ENCODE measurements at regions not wholly inside any gene's neighbourhood (a gene's known extent, or its start where the extent isn't known, plus 50 kb on each side); places are given as distances from the start of the nearest gene placed in this dataset.

DNA sequence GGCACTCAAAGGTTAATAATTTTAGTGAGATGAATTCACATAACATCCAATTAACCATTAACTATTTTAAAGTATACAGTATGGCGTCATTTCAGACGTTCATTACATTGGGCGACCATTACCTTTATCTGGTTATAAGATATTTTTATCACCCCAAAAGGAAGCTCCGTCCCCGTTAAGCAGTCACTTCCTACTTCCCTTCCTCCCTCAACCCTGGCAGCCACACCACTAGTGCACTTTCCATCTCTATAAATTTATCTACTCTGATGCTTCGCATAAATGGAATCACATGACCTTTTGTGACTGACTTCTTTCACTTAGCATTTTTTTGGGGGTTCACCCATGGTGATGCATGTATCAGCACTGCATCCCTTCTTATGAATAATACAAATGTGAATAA lies 168.3 kb upstream of the PUM3 start:
- no peak overlapping the region for H4K91ac ChIP-seq (ENCODE audit: low read length)
- no peak overlapping the region for H2BK5ac ChIP-seq (ENCODE audit: low read depth, low read length, poor library complexity, severe bottlenecking)
- DNase-seq, result no peak
- H3K18ac ChIP-seq (ENCODE audit: low read depth in 1 of 2, low read length in 2 of 2), result no peak overlapping the region
- no peak overlapping the region for H2AFZ ChIP-seq (ENCODE audit: low read depth, low read length)
- WGBS, result 93% methylated on average over 6 of the region's 6 CpGs
- H3K4me2 ChIP-seq (ENCODE audit: low read length, poor library complexity, severe bottlenecking), result no peak overlapping the region
- H3K9ac ChIP-seq (ENCODE audit: low read length), result no peak overlapping the region
- H3K4me1 ChIP-seq (ENCODE audit: control insufficient read depth, insufficient read depth, low read depth, low read length), result no peaks in the 10 kb centered on the region
- no peak overlapping the region for H2BK15ac ChIP-seq (ENCODE audit: low read depth, poor library complexity, severe bottlenecking)
- H3K14ac ChIP-seq (ENCODE audit: low read length in 2 of 2), result no peak overlapping the region
- H2AK5ac ChIP-seq (ENCODE audit: low read length, severe bottlenecking), result no peak overlapping the region
- H3K79me1 ChIP-seq (replicated peaks; ENCODE audit: low read length, poor library complexity, severe bottlenecking), result no peaks in the 10 kb centered on the region
- H3K27me3 ChIP-seq (ENCODE audit: control insufficient read depth in 1 of 2, insufficient read depth in 1 of 2, low read length in 2 of 2), result peaks cover 0 to 6% of the 10 kb centered on the region in 2 experiments
- no peak overlapping the region for H3K4ac ChIP-seq (ENCODE audit: low read depth in 1 of 2, low read length in 2 of 2)
- H3K36me3 ChIP-seq (ENCODE audit: control insufficient read depth in 1 of 2, insufficient read depth in 2 of 2, low read depth in 1 of 2, low read length in 2 of 2), result no peaks in the 10 kb centered on the region
- no peak overlapping the region for H2BK12ac ChIP-seq (ENCODE audit: low read length in 2 of 2)
- H3K27ac ChIP-seq (ENCODE audit: low read length, poor library complexity, severe bottlenecking), result no peak overlapping the region
- no peak overlapping the region for H2BK120ac ChIP-seq (ENCODE audit: low read depth, low read length)
- no peaks in the 10 kb centered on the region for H3K9me3 ChIP-seq (ENCODE audit: control insufficient read depth, low read length)
- no peak overlapping the region for H4K8ac ChIP-seq (ENCODE audit: low read length)
- no peak overlapping the region for H3K4me3 ChIP-seq (ENCODE audit: insufficient read depth in 1 of 2, low read depth in 1 of 2, low read length in 2 of 2)
- no peak overlapping the region for H3K23ac ChIP-seq (ENCODE audit: low read length in 2 of 2)

DNA sequence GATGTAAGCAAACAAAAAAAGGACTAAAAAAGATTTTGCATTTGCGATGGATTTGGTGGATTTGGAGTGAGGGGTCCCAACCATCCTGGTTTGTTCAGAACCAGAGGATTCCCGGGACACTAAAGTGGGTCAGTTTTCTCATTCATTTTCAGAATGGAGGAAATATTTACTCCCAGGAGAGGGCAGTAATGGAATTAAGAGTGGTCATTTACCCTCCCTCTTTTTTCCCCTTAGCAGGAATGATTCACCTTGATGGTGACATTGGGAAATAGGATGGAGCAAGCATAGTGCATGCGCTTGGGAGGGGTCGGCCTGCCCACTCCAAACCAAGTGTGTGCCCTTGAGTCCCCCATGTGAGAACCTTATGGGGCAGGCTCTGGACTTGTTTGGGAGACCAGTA lies 164.2 kb upstream of the PUM3 start:
- DNase-seq, result no peak
- no peaks in the 10 kb centered on the region for H3K79me1 ChIP-seq (replicated peaks; ENCODE audit: low read length, poor library complexity, severe bottlenecking)
- no peak overlapping the region for H3K9ac ChIP-seq (ENCODE audit: low read length)

DNA sequence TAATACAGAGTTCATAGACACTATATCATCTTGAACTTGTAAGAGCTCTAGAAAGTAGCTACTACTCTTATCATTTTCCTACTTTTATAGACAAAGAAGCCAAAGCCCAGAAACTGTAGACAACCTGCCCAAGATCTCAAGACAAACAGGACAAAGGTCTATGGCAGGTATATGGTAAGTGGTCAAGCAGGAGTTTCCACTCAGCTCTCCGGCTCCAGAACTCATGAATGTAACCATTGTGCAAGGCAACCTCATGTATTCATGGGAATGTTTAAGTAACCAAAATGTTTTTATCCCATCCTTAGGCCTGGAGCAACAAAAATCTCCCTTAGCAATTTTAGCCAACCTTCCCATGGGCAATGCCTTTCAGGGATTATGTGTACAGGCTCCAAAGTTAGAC lies 163.4 kb upstream of the PUM3 start:
- H2BK120ac ChIP-seq (ENCODE audit: low read depth, low read length), result no peak overlapping the region
- no peak overlapping the region for H4K8ac ChIP-seq (ENCODE audit: low read length)
- H4K91ac ChIP-seq (ENCODE audit: low read length), result no peak overlapping the region
- no peak overlapping the region for H2AK5ac ChIP-seq (ENCODE audit: low read length, severe bottlenecking)
- no peaks in the 10 kb centered on the region for H3K9me3 ChIP-seq (ENCODE audit: control insufficient read depth, low read length)
- no peak overlapping the region for H3K9ac ChIP-seq (ENCODE audit: low read length)
- H3K27ac ChIP-seq (ENCODE audit: low read length, poor library complexity, severe bottlenecking), result no peak overlapping the region
- WGBS, result 80% methylated on average over 1 of the region's 1 CpG
- H3K4ac ChIP-seq (ENCODE audit: low read depth in 1 of 2, low read length in 2 of 2), result no peak overlapping the region
- DNase-seq, result no peak
- no peak overlapping the region for H3K4me2 ChIP-seq (ENCODE audit: low read length, poor library complexity, severe bottlenecking)
- no peaks in the 10 kb centered on the region for H3K4me1 ChIP-seq (ENCODE audit: control insufficient read depth, insufficient read depth, low read depth, low read length)
- no peak overlapping the region for H3K4me3 ChIP-seq (ENCODE audit: insufficient read depth in 1 of 2, low read depth in 1 of 2, low read length in 2 of 2)
- H3K79me1 ChIP-seq (replicated peaks; ENCODE audit: low read length, poor library complexity, severe bottlenecking), result no peaks in the 10 kb centered on the region
- H3K18ac ChIP-seq (ENCODE audit: low read depth in 1 of 2, low read length in 2 of 2), result no peak overlapping the region
- no peak overlapping the region for H2BK12ac ChIP-seq (ENCODE audit: low read length in 2 of 2)
- no peak overlapping the region for H2BK5ac ChIP-seq (ENCODE audit: low read depth, low read length, poor library complexity, severe bottlenecking)
- H3K27me3 ChIP-seq (ENCODE audit: control insufficient read depth in 1 of 2, insufficient read depth in 1 of 2, low read length in 2 of 2), result peaks cover 0 to 16% of the 10 kb centered on the region in 2 experiments
- no peaks in the 10 kb centered on the region for H3K36me3 ChIP-seq (ENCODE audit: control insufficient read depth in 1 of 2, insufficient read depth in 2 of 2, low read depth in 1 of 2, low read length in 2 of 2)
- H2BK15ac ChIP-seq (ENCODE audit: low read depth, poor library complexity, severe bottlenecking), result no peak overlapping the region
- H3K23ac ChIP-seq (ENCODE audit: low read length in 2 of 2), result no peak overlapping the region
- H3K14ac ChIP-seq (ENCODE audit: low read length in 2 of 2), result no peak overlapping the region
- no peak overlapping the region for H2AFZ ChIP-seq (ENCODE audit: low read depth, low read length)

More for the DNA sequence above, 164.2 kb upstream of the PUM3 start:
- H2BK12ac ChIP-seq (ENCODE audit: low read length in 2 of 2), result no peak overlapping the region
- no peak overlapping the region for H3K18ac ChIP-seq (ENCODE audit: low read depth in 1 of 2, low read length in 2 of 2)
- H3K36me3 ChIP-seq (ENCODE audit: control insufficient read depth in 1 of 2, insufficient read depth in 2 of 2, low read depth in 1 of 2, low read length in 2 of 2), result no peaks in the 10 kb centered on the region
- H3K4me1 ChIP-seq (ENCODE audit: control insufficient read depth, insufficient read depth, low read depth, low read length), result no peaks in the 10 kb centered on the region
- no peak overlapping the region for H3K27ac ChIP-seq (ENCODE audit: low read length, poor library complexity, severe bottlenecking)
- no peak overlapping the region for H4K91ac ChIP-seq (ENCODE audit: low read length)
- H3K4me2 ChIP-seq (ENCODE audit: low read length, poor library complexity, severe bottlenecking), result no peak overlapping the region
- H3K4me3 ChIP-seq (ENCODE audit: insufficient read depth in 1 of 2, low read depth in 1 of 2, low read length in 2 of 2), result no peak overlapping the region
- H3K27me3 ChIP-seq (ENCODE audit: control insufficient read depth in 1 of 2, insufficient read depth in 1 of 2, low read length in 2 of 2), result peaks cover 0 to 16% of the 10 kb centered on the region in 2 experiments
- H2BK120ac ChIP-seq (ENCODE audit: low read depth, low read length), result no peak overlapping the region
- no peak overlapping the region for H3K23ac ChIP-seq (ENCODE audit: low read length in 2 of 2)
- H3K9me3 ChIP-seq (ENCODE audit: control insufficient read depth, low read length), result no peaks in the 10 kb centered on the region
- H4K8ac ChIP-seq (ENCODE audit: low read length), result no peak overlapping the region
- no peak overlapping the region for H2AK5ac ChIP-seq (ENCODE audit: low read length, severe bottlenecking)
- WGBS, result 80% methylated on average over 4 of the region's 4 CpGs
- no peak overlapping the region for H2BK15ac ChIP-seq (ENCODE audit: low read depth, poor library complexity, severe bottlenecking)
- H2AFZ ChIP-seq (ENCODE audit: low read depth, low read length), result no peak overlapping the region
- no peak overlapping the region for H3K4ac ChIP-seq (ENCODE audit: low read depth in 1 of 2, low read length in 2 of 2)
- no peak overlapping the region for H3K14ac ChIP-seq (ENCODE audit: low read length in 2 of 2)
- H2BK5ac ChIP-seq (ENCODE audit: low read depth, low read length, poor library complexity, severe bottlenecking), result no peak overlapping the region

DNA sequence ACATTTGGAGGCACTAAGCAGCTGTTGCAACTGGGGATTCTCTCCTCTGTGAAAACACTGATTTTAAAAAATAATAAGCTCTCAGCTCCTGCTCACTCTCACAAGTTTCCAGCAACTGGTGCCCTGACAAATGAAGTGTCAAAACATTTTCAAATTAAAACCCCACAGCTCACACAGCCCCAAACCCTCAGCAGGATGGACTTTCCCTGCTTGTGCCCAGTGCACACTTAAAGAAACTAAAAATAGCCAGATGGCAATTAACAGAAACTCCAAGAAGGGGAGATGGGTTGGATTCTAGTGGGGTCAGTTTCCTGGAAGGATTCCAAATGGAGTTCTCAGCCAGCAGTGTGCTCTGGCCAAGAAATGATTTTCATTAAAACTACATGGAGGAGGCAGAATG lies 163.0 kb upstream of the PUM3 start:
- H3K9me3 ChIP-seq (ENCODE audit: control insufficient read depth, low read length), result no peaks in the 10 kb centered on the region
- no peak overlapping the region for H3K27ac ChIP-seq (ENCODE audit: low read length, poor library complexity, severe bottlenecking)
- no peak overlapping the region for H3K4me3 ChIP-seq (ENCODE audit: insufficient read depth in 1 of 2, low read depth in 1 of 2, low read length in 2 of 2)
- no peak for DNase-seq
- H3K4me1 ChIP-seq (ENCODE audit: control insufficient read depth, insufficient read depth, low read depth, low read length), result no peaks in the 10 kb centered on the region
- no peak overlapping the region for H2AK5ac ChIP-seq (ENCODE audit: low read length, severe bottlenecking)
- no peak overlapping the region for H4K8ac ChIP-seq (ENCODE audit: low read length)
- no peaks in the 10 kb centered on the region for H3K36me3 ChIP-seq (ENCODE audit: control insufficient read depth in 1 of 2, insufficient read depth in 2 of 2, low read depth in 1 of 2, low read length in 2 of 2)
- H2AFZ ChIP-seq (ENCODE audit: low read depth, low read length), result no peak overlapping the region
- H4K91ac ChIP-seq (ENCODE audit: low read length), result no peak overlapping the region
- H3K79me1 ChIP-seq (replicated peaks; ENCODE audit: low read length, poor library complexity, severe bottlenecking), result no peaks in the 10 kb centered on the region
- no peak overlapping the region for H3K9ac ChIP-seq (ENCODE audit: low read length)
- no peak overlapping the region for H3K14ac ChIP-seq (ENCODE audit: low read length in 2 of 2)
- no peak overlapping the region for H3K4ac ChIP-seq (ENCODE audit: low read depth in 1 of 2, low read length in 2 of 2)
- H2BK12ac ChIP-seq (ENCODE audit: low read length in 2 of 2), result no peak overlapping the region
- H3K18ac ChIP-seq (ENCODE audit: low read depth in 1 of 2, low read length in 2 of 2), result no peak overlapping the region
- H3K4me2 ChIP-seq (ENCODE audit: low read length, poor library complexity, severe bottlenecking), result no peak overlapping the region
- H3K27me3 ChIP-seq (ENCODE audit: control insufficient read depth in 1 of 2, insufficient read depth in 1 of 2, low read length in 2 of 2), result peaks cover 4 to 16% of the 10 kb centered on the region in 2 experiments
- H3K23ac ChIP-seq (ENCODE audit: low read length in 2 of 2), result no peak overlapping the region
- H2BK120ac ChIP-seq (ENCODE audit: low read depth, low read length), result no peak overlapping the region
- no peak overlapping the region for H2BK15ac ChIP-seq (ENCODE audit: low read depth, poor library complexity, severe bottlenecking)
- H2BK5ac ChIP-seq (ENCODE audit: low read depth, low read length, poor library complexity, severe bottlenecking), result no peak overlapping the region
